ENCODE measurements at regions not wholly inside any gene's neighbourhood (a gene's known extent, or its start where the extent isn't known, plus 50 kb on each side); places are given as distances from the start of the nearest gene placed in this dataset.

- H3K4me1 Mint-ChIP-seq: peaks cover 7% of the 10 kb centered on the region; the same call in 1 of the 2 replicates
- DNase-seq (ENCODE audit: low spot score): no peak
- no peak overlapping the region for H3K27ac Mint-ChIP-seq
- no peaks in the 10 kb centered on the region for H3K36me3 Mint-ChIP-seq
- POLR2A ChIA-PET: no interaction called here
- CTCF ChIA-PET: no interaction called here
- ATAC-seq: no peak
- no peaks in the 10 kb centered on the region for H3K27me3 Mint-ChIP-seq (ENCODE audit: low read depth)
- TF ChIP-seq ETV6 (CRISPR knock-in tag; IDR thresholded peaks at IDR 0.05) (no peak), USF1 (CRISPR knock-in tag; IDR thresholded peaks at IDR 0.05) (no peak), ZNF512 (CRISPR knock-in tag; IDR thresholded peaks at IDR 0.05; ENCODE audit: borderline replicate concordance) (no peak), NFE2L1 (CRISPR knock-in tag; IDR thresholded peaks at IDR 0.05) (no peak), ZNF281 (CRISPR knock-in tag; IDR thresholded peaks at IDR 0.05) (no peak), ATF2 (CRISPR knock-in tag; IDR thresholded peaks at IDR 0.05; ENCODE audit: borderline replicate concordance, low read depth) (no peak)
- H3K9me3 Mint-ChIP-seq: peaks cover 9% of the 10 kb centered on the region
- no peak overlapping the region for H3K4me3 Mint-ChIP-seq
These were observed 92.4 kb upstream of the PIK3CG start for GRCh38 chr7:106772655-106773108.

- Mint-ChIP-seq H3K9me3 (peaks cover 9% of the 10 kb centered on the region), H3K27me3 (ENCODE audit: low read depth) (no peaks in the 10 kb centered on the region), H3K4me3 (no peak overlapping the region), H3K27ac (no peak overlapping the region), H3K4me1 (peaks cover 7% of the 10 kb centered on the region; the same call in 1 of the 2 replicates), H3K36me3 (no peaks in the 10 kb centered on the region)
- ATAC-seq: no peak
- ChIA-PET CTCF (no interaction called here), POLR2A (no interaction called here)
- no peak for TF ChIP-seq ATF3 (CRISPR knock-in tag; conservative IDR thresholded peaks at IDR 0.05)
- TF ChIP-seq GABPB1 (CRISPR knock-in tag; IDR thresholded peaks at IDR 0.05): no peak
- no peak for TF ChIP-seq SMAD3 (CRISPR knock-in tag; IDR thresholded peaks at IDR 0.05; ENCODE audit: borderline replicate concordance)
- no peak for TF ChIP-seq ATF2 (CRISPR knock-in tag; IDR thresholded peaks at IDR 0.05; ENCODE audit: borderline replicate concordance, low read depth)
- no peak for TF ChIP-seq AR (CRISPR knock-in tag; IDR thresholded peaks at IDR 0.05)
- DNase-seq (ENCODE audit: low spot score): no peak
These were observed 91.9 kb upstream of the PIK3CG start for GRCh38 chr7:106773228-106773627.
